ENCODE measurements at regions not wholly inside any gene's neighbourhood (a gene's known extent, or its start where the extent isn't known, plus 50 kb on each side); places are given as distances from the start of the nearest gene placed in this dataset.
"Not testable (repeated sequence)": the region's sequence is repeated elsewhere in the genome, so short reads cannot be mapped to it uniquely, and the experiment has no call there.

DNA sequence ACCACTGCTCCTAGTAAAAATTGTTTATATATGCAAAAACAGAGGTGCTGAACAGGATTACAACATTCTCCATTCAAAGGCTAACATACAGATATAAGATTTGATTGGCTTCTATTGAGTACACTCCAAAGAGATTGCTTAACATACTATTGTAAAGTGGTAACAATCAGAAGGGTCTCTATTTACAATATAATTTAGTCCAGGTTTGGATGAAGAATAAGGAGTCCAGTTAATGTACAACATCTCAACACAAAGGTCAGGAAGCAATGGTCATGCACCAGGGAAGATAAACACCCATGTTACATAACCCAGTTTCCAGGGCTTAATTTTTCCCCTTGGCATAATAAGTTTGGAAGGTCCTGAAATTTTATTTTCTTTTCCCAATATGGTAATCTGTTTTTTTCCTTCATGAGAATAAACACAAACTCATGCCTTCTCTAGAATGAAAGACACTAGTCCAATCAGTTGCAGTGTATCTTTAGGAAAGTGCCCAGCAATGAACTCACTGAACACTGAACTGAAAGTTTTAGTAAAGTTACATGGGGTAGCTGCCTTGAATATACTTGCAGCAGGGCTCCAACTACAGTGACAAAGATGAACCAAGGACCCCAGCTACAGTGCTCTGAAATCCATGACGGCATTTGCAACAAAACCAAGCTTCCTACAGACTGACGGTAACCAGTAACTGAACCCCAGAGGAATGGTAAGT lies 255.3 kb upstream of the GJE1 start:
- Histone ChIP-seq H3F3A (ENCODE audit: insufficient read depth) (no peaks in the 10 kb centered on the region), H3K79me2 (ENCODE audit: insufficient read depth, low read length) (no peaks in the 10 kb centered on the region), H3K9me3 (ENCODE audit: insufficient read depth, low read length) (0 out of 2 replicates have a peak, but pooled peaks cover 4% of the 10 kb centered on the region), H2AFZ (ENCODE audit: low read depth, low read length, severe bottlenecking) (no peak overlapping the region), H4K20me1 (ENCODE audit: low read depth, low read length) (no peaks in the 10 kb centered on the region), H3K27me3 (ENCODE audit: low read length) (no peaks in the 10 kb centered on the region), H3K36me3 (ENCODE audit: low read length) (no peaks in the 10 kb centered on the region), H3K9ac (ENCODE audit: low read length) (no peak overlapping the region), H3K4me2 (ENCODE audit: low read depth, low read length, poor library complexity, severe bottlenecking) (no peak overlapping the region), H3K4me3 (ENCODE audit: insufficient read depth, low read length, poor library complexity, severe bottlenecking) (no peak overlapping the region), H3K27ac (ENCODE audit: low read depth, low read length) (no peak overlapping the region), H3K9me2 (replicated peaks; ENCODE audit: insufficient read depth, low read length) (no peaks in the 10 kb centered on the region)
- TF ChIP-seq EZH2phosphoT487 (conservative IDR thresholded peaks at IDR 0.05; ENCODE audit: low read length), result no peak
- TF ChIP-seq, protein P1, sequence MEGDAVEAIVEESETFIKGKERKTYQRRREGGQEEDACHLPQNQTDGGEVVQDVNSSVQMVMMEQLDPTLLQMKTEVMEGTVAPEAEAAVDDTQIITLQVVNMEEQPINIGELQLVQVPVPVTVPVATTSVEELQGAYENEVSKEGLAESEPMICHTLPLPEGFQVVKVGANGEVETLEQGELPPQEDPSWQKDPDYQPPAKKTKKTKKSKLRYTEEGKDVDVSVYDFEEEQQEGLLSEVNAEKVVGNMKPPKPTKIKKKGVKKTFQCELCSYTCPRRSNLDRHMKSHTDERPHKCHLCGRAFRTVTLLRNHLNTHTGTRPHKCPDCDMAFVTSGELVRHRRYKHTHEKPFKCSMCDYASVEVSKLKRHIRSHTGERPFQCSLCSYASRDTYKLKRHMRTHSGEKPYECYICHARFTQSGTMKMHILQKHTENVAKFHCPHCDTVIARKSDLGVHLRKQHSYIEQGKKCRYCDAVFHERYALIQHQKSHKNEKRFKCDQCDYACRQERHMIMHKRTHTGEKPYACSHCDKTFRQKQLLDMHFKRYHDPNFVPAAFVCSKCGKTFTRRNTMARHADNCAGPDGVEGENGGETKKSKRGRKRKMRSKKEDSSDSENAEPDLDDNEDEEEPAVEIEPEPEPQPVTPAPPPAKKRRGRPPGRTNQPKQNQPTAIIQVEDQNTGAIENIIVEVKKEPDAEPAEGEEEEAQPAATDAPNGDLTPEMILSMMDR (IDR thresholded peaks at IDR 0.05; ENCODE audit: insufficient read depth, low read length, poor library complexity, severe bottlenecking), result no peak

DNA sequence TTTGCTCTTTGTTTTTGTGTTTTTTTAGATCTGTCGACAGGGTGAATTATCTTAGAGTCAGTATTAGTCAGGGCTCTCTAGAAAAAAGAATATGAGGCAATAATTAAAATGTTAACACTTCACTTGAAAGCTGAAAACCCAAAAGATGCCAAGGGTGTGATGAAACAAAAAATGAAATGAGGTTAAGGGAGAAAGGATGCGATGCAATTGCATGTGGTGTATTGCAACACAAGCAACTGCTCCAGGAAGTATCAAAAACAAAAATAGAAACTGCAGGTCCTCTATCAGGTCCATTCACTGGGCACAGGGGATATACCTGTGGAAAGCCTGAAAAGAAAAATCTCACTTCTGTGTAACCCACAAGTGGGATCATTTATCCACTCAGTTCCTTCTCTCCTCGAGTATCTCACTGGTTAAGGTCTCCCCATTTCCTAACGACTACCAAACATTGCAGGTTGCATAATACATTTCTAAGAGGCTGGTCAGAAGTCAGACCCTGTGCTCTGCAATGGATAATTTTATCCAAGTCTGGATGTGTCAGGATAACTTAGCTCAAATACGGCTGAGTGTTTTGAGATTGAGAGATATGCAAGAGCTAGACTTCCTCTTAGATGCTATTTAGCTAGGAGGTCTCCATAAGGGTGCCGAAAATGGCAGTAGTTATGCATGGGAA lies 257.7 kb upstream of the GJE1 start:
- no peak overlapping the region for H3K27ac ChIP-seq (ENCODE audit: low read depth, low read length)
- H3K9me2 ChIP-seq (replicated peaks; ENCODE audit: insufficient read depth, low read length), result no peaks in the 10 kb centered on the region
- no peaks in the 10 kb centered on the region for H3K79me2 ChIP-seq (ENCODE audit: insufficient read depth, low read length)
- no peak overlapping the region for H3K4me2 ChIP-seq (ENCODE audit: low read depth, low read length, poor library complexity, severe bottlenecking)
- H3K9ac ChIP-seq (ENCODE audit: low read length), result no peak overlapping the region
- H2AFZ ChIP-seq (ENCODE audit: low read depth, low read length, severe bottlenecking), result no peak overlapping the region
- no peaks in the 10 kb centered on the region for H3K36me3 ChIP-seq (ENCODE audit: low read length)
- H3K27me3 ChIP-seq (ENCODE audit: low read length), result no peaks in the 10 kb centered on the region
- H4K20me1 ChIP-seq (ENCODE audit: low read depth, low read length), result no peaks in the 10 kb centered on the region
- H3F3A ChIP-seq (ENCODE audit: insufficient read depth), result no peaks in the 10 kb centered on the region
- TF ChIP-seq EZH2phosphoT487 (conservative IDR thresholded peaks at IDR 0.05; ENCODE audit: low read length), result no peak
- 0 out of 2 replicates have a peak, but pooled peaks cover under 1% of the 10 kb centered on the region for H3K9me3 ChIP-seq (ENCODE audit: insufficient read depth, low read length)
- H3K4me3 ChIP-seq (ENCODE audit: insufficient read depth, low read length, poor library complexity, severe bottlenecking), result no peak overlapping the region

DNA sequence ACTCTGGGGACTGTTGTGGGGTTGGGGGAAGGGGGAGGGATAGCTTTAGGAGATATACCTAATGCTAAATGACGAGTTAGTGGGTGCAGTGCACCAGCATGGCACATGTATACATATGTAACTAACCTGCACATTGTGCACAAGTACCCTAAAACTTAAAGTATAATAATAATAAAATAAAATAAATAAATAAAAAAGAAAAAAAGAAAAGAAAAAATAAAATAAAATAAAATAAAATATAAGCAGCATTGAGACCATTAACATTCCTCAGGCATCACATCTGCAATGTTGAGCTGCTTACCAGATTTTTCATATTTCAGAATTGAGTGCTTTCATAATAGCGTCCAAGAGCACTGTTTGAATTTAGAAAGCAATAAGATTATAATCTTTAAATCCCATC lies 263.2 kb upstream of the GJE1 start:
- H3K27ac ChIP-seq (ENCODE audit: low read depth, low read length); H3K4me3 ChIP-seq (ENCODE audit: insufficient read depth, low read length, poor library complexity, severe bottlenecking); H3K27me3 ChIP-seq (ENCODE audit: low read length); H3K36me3 ChIP-seq (ENCODE audit: low read length); H3K9ac ChIP-seq (ENCODE audit: low read length); H3F3A ChIP-seq (ENCODE audit: insufficient read depth); H4K20me1 ChIP-seq (ENCODE audit: low read depth, low read length); H3K9me2 ChIP-seq (replicated peaks; ENCODE audit: insufficient read depth, low read length); H3K4me2 ChIP-seq (ENCODE audit: low read depth, low read length, poor library complexity, severe bottlenecking); H3K9me3 ChIP-seq (ENCODE audit: insufficient read depth, low read length); H3K79me2 ChIP-seq (ENCODE audit: insufficient read depth, low read length); H2AFZ ChIP-seq (ENCODE audit: low read depth, low read length, severe bottlenecking): not testable (repeated sequence)

DNA sequence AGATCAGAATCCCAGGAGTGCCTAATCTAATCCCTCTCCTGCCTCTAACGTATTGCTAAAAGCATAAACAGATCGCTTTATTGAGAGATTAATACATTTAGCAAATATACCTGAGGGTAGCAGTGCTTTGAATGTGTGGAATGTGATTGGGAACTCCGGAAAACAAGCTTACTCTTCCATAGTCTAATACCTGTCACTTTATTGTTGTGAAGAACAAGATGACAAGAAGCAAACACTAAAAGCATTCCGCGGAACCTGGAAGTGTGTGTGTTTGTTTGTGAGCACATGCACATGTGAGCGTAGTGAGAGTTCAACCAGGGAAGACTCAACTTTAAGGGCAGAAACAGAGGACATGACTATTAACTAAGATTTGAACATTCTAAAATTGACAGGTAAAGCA lies 265.0 kb upstream of the GJE1 start:
- Histone ChIP-seq H3K4me3 (ENCODE audit: insufficient read depth, low read length, poor library complexity, severe bottlenecking) (no peak overlapping the region), H3K27me3 (ENCODE audit: low read length) (no peaks in the 10 kb centered on the region), H3K9ac (ENCODE audit: low read length) (no peak overlapping the region), H2AFZ (ENCODE audit: low read depth, low read length, severe bottlenecking) (no peak overlapping the region), H3F3A (ENCODE audit: insufficient read depth) (no peaks in the 10 kb centered on the region), H4K20me1 (ENCODE audit: low read depth, low read length) (no peaks in the 10 kb centered on the region), H3K36me3 (ENCODE audit: low read length) (no peaks in the 10 kb centered on the region), H3K9me3 (ENCODE audit: insufficient read depth, low read length) (no peaks in the 10 kb centered on the region), H3K9me2 (replicated peaks; ENCODE audit: insufficient read depth, low read length) (no peaks in the 10 kb centered on the region), H3K4me2 (ENCODE audit: low read depth, low read length, poor library complexity, severe bottlenecking) (no peak overlapping the region), H3K79me2 (ENCODE audit: insufficient read depth, low read length) (no peaks in the 10 kb centered on the region), H3K27ac (ENCODE audit: low read depth, low read length) (no peak overlapping the region)
- TF ChIP-seq EZH2phosphoT487 (conservative IDR thresholded peaks at IDR 0.05; ENCODE audit: low read length), result no peak
- TF ChIP-seq, protein P1 (IDR thresholded peaks at IDR 0.05; ENCODE audit: insufficient read depth, low read length, poor library complexity, severe bottlenecking), result no peak
